GM13977 (cell line): ENCODE measurements at regions not wholly inside any gene's neighbourhood (a gene's known extent, or its start where the extent isn't known, plus 50 kb on each side); places are given as distances from the start of the nearest gene placed in this dataset.

Source experiments
- DNase-seq: peaks from one replicate; pipeline ENCODE4 v3.0.0; 2012; ENCODE audit warnings: low spot score
- in situ Hi-C: fragments of 300-500 bp; cut with MboI; formaldehyde crosslinking; loops from one replicate; pipeline ENCODE4 v1.12.0; 2022; ENCODE audit warnings: low sequenced_read_pairs, low pct_unique_long_range_greater_than_20kb, mixed read lengths, inconsistent platforms; ENCODE audit not compliant: unreplicated experiment
- TF ChIP-seq, protein P1 (sequence below): IDR thresholded peaks from 2 replicates; pipeline ENCODE4 v1.5.1; 2012; ENCODE audit warnings: mild to moderate bottlenecking, control low read depth; ENCODE audit not compliant: insufficient read depth; ENCODE audit errors: extremely low read depth, missing control alignments

GRCh38 chr5:117803533-117803932 lies 1184.8 kb downstream of the DTWD2 start:
- in situ Hi-C loops, result no loop called here
- TF ChIP-seq, protein P1, sequence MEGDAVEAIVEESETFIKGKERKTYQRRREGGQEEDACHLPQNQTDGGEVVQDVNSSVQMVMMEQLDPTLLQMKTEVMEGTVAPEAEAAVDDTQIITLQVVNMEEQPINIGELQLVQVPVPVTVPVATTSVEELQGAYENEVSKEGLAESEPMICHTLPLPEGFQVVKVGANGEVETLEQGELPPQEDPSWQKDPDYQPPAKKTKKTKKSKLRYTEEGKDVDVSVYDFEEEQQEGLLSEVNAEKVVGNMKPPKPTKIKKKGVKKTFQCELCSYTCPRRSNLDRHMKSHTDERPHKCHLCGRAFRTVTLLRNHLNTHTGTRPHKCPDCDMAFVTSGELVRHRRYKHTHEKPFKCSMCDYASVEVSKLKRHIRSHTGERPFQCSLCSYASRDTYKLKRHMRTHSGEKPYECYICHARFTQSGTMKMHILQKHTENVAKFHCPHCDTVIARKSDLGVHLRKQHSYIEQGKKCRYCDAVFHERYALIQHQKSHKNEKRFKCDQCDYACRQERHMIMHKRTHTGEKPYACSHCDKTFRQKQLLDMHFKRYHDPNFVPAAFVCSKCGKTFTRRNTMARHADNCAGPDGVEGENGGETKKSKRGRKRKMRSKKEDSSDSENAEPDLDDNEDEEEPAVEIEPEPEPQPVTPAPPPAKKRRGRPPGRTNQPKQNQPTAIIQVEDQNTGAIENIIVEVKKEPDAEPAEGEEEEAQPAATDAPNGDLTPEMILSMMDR, result no peak

GRCh38 chr5:117801583-117801982 lies 1186.8 kb downstream of the DTWD2 start:
- no peak for DNase-seq
- in situ Hi-C loops, result no loop called here
- TF ChIP-seq, protein P1, result no peak

More at GRCh38 chr5:117803533-117803932, 1184.8 kb downstream of the DTWD2 start:
- DNase-seq, result no peak

DNA sequence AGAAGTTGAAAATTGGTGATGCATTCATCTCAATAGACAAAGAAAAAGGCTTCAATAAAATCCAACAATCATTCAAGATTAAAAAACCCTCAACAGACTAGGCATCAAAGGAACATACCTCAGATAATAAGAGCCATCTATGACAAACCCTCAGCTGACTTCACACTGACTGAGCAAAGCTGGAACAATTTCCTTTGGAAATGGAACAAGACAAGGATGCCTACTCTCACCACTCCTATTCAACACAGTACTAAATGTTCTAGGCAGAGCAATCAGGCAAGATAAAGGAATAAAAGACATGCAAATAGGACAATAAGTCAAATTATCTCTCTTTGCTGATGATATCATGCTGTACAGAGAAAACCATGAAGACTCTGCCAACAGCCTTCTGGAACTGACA lies 1188.1 kb downstream of the DTWD2 start:
- no peak for DNase-seq
- in situ Hi-C loops, result no loop called here
- TF ChIP-seq, protein P1, result no peak

DNA sequence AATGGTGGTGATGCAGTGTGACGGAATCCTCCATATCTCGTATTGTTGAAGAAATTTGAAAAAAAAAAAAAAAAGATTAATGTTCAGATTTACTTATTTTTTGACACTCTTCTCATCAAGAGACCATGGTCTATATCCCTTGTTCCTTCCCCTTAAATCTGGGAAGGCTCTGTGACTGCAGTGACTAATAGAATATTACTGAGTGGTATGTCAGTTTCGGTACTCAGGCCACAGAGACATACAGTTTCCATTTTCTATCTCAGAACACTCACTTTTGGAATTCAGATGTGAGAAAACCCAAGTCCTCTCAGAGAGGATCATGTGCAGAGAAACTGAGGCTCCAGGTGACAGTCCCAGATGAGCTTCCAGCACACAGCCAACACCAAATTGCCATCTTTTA lies 1193.5 kb downstream of the DTWD2 start:
- DNase-seq, result no peak
- TF ChIP-seq, protein P1, result no peak
- in situ Hi-C loops, result no loop called here

- TF ChIP-seq, protein P1, result no peak
- no peak for DNase-seq
- in situ Hi-C loops, result no loop called here
Measured at GRCh38 chr5:117793963-117794362, 1194.4 kb downstream of the DTWD2 start.

DNA sequence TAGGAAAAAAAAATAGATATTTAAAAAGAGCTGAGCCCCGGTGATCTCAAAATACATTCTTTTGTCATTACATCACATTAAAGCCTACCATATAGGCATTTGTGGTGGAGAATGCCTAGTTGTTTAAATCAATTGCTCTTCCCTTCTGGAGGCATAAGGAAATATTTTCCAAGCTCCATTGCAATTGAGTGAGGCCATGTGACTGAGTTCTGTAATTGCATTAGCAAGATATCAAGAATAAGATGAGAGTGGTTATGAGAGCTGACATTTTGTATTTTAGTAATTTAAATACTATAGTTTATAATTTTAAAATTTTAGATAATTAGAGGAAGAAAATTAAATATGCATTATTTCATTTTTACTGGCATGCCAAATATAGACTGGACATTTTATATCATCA lies 1195.9 kb downstream of the DTWD2 start:
- DNase-seq, result no peak
- TF ChIP-seq, protein P1, result no peak
- in situ Hi-C loops, result no loop called here

GRCh38 chr5:117788596-117788995 lies 1199.8 kb downstream of the DTWD2 start:
- TF ChIP-seq, protein P1, result no peak
- in situ Hi-C loops, result no loop called here
- DNase-seq, result no peak
